Esophagus muscularis mucosa (tissue), 4 donors: ENCODE measurements at regions not wholly inside any gene's neighbourhood (a gene's known extent, or its start where the extent isn't known, plus 50 kb on each side); places are given as distances from the start of the nearest gene placed in this dataset.

Experiments used
- EP300 ChIP-seq: sonication (generic); formaldehyde crosslinking; IDR thresholded peaks from one replicate; pipeline ENCODE4 v1.6.1; 2017; ENCODE audit warnings: antibody characterized with exemption
- POLR2A ChIP-seq: fragments of 450-650 bp; IDR thresholded peaks from one replicate; pipeline ENCODE4 v1.6.1; 2017; ENCODE audit warnings: antibody characterized with exemption, moderate library complexity, mild to moderate bottlenecking, low read depth
- POLR2AphosphoS5 ChIP-seq, 2 donors: sonication (generic); formaldehyde crosslinking; IDR thresholded peaks; one replicate each; pipeline ENCODE4 v1.6.1; 2017; ENCODE audit warnings: antibody characterized with exemption in 2 of 2
- TF ChIP-seq, protein P1 (sequence below), 3 experiments: fragments of 200-600 bp in 2 of 3; fragments of 450-650 bp in 1 of 3; sonication (generic) in 2 of 3; IDR thresholded peaks; one replicate each; pipeline ENCODE4 v1.5.1; 2017 to 2019; ENCODE audit warnings: antibody characterized with exemption in 3 of 3, mild to moderate bottlenecking in 2 of 3, moderate library complexity in 1 of 3

DNA sequence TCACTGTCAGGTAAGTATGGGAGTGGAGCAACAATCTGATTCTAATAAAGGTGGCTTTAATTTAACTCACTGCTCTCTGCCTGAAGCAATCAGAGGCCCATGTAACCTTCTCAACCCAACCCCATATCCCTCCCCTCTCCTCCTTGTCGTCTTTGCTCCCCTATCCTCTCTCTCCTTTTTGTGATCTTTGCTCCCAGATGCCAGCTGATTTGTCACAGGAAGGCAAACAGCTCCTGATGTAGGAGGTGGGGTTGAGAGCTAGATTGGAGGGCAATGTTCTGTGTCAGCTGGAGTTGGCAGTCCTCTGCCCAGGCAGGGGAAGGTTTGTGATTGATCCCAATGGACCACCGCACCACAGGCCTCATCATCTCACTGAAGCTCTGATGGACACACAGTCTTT lies 101.4 kb upstream of the PIK3CG start:
- TF ChIP-seq POLR2A (no peak), EP300 (no peak), POLR2AphosphoS5 (IDR thresholded peaks at IDR 0.05) (no peak)
- TF ChIP-seq, protein P1, sequence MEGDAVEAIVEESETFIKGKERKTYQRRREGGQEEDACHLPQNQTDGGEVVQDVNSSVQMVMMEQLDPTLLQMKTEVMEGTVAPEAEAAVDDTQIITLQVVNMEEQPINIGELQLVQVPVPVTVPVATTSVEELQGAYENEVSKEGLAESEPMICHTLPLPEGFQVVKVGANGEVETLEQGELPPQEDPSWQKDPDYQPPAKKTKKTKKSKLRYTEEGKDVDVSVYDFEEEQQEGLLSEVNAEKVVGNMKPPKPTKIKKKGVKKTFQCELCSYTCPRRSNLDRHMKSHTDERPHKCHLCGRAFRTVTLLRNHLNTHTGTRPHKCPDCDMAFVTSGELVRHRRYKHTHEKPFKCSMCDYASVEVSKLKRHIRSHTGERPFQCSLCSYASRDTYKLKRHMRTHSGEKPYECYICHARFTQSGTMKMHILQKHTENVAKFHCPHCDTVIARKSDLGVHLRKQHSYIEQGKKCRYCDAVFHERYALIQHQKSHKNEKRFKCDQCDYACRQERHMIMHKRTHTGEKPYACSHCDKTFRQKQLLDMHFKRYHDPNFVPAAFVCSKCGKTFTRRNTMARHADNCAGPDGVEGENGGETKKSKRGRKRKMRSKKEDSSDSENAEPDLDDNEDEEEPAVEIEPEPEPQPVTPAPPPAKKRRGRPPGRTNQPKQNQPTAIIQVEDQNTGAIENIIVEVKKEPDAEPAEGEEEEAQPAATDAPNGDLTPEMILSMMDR (IDR thresholded peaks at IDR 0.05) = no peak
